ENCODE measurements at regions not wholly inside any gene's neighbourhood (a gene's known extent, or its start where the extent isn't known, plus 50 kb on each side); places are given as distances from the start of the nearest gene placed in this dataset.
"Not testable (repeated sequence)": the region's sequence is repeated elsewhere in the genome, so short reads cannot be mapped to it uniquely, and the experiment has no call there.

GRCh38 chr6:20263059-20263458, 50.8 kb upstream of the MBOAT1 start:
- no peak overlapping the region for H3K4me3 ChIP-seq (ENCODE audit: control insufficient read depth, low read depth, low read length)
- DNase-seq (ENCODE audit: low read depth) = no peak
- TF ChIP-seq CTCF (conservative IDR thresholded peaks at IDR 0.05; ENCODE audit: control insufficient read depth, insufficient read depth, low read depth, low read length) = no peak

GRCh38 chr6:20265842-20266241, 53.6 kb upstream of the MBOAT1 start:
- no peak overlapping the region for H3K4me3 ChIP-seq (ENCODE audit: control insufficient read depth, low read depth, low read length)
- DNase-seq (ENCODE audit: low read depth) = no peak
- TF ChIP-seq CTCF (conservative IDR thresholded peaks at IDR 0.05; ENCODE audit: control insufficient read depth, insufficient read depth, low read depth, low read length) = no peak

- no peak overlapping the region for H3K4me3 ChIP-seq (ENCODE audit: control insufficient read depth, low read depth, low read length)
- DNase-seq (ENCODE audit: low read depth) = no peak
- no peak for TF ChIP-seq CTCF (conservative IDR thresholded peaks at IDR 0.05; ENCODE audit: control insufficient read depth, insufficient read depth, low read depth, low read length)
These were observed 54.8 kb upstream of the MBOAT1 start for GRCh38 chr6:20266851-20267608.

GRCh38 chr6:20269181-20269580, 56.9 kb upstream of the MBOAT1 start:
- DNase-seq (ENCODE audit: low read depth) = no peak
- no peak for TF ChIP-seq CTCF (conservative IDR thresholded peaks at IDR 0.05; ENCODE audit: control insufficient read depth, insufficient read depth, low read depth, low read length)
- H3K4me3 ChIP-seq (ENCODE audit: control insufficient read depth, low read depth, low read length) = no peak overlapping the region

- H3K4me3 ChIP-seq (ENCODE audit: control insufficient read depth, low read depth, low read length) = no peak overlapping the region
- no peak for TF ChIP-seq CTCF (conservative IDR thresholded peaks at IDR 0.05; ENCODE audit: control insufficient read depth, insufficient read depth, low read depth, low read length)
- DNase-seq (ENCODE audit: low read depth) = no peak
These were observed 59.5 kb upstream of the MBOAT1 start for GRCh38 chr6:20271818-20272217.

- no peak for DNase-seq (ENCODE audit: low read depth)
- no peak for TF ChIP-seq CTCF (conservative IDR thresholded peaks at IDR 0.05; ENCODE audit: control insufficient read depth, insufficient read depth, low read depth, low read length)
These were observed 61.9 kb upstream of the MBOAT1 start for GRCh38 chr6:20274137-20274536.

GRCh38 chr6:20275837-20276236, 63.6 kb upstream of the MBOAT1 start:
- not testable (repeated sequence) for DNase-seq (ENCODE audit: low read depth); H3K4me3 ChIP-seq (ENCODE audit: control insufficient read depth, low read depth, low read length)

More at GRCh38 chr6:20274137-20274536, 61.9 kb upstream of the MBOAT1 start:
- no peak overlapping the region for H3K4me3 ChIP-seq (ENCODE audit: control insufficient read depth, low read depth, low read length)

GRCh38 chr6:20277724-20278123, 65.5 kb upstream of the MBOAT1 start:
- H3K4me3 ChIP-seq (ENCODE audit: control insufficient read depth, low read depth, low read length); DNase-seq (ENCODE audit: low read depth): not testable (repeated sequence)
